Colonic mucosa (tissue), 4 donors: ENCODE measurements at regions not wholly inside any gene's neighbourhood (a gene's known extent, or its start where the extent isn't known, plus 50 kb on each side); places are given as distances from the start of the nearest gene placed in this dataset.
"Not testable (repeated sequence)": the region's sequence is repeated elsewhere in the genome, so short reads cannot be mapped to it uniquely, and the experiment has no call there.

ENCODE experiments used
- DNase-seq: peaks from one replicate; pipeline ENCODE4 v3.0.0-alpha.2; 2020
- H3K27ac ChIP-seq: fragments of 200-600 bp; one replicate; pipeline ENCODE4 v1.8.0; 2021
- H3K27me3 ChIP-seq: fragments of 200-600 bp; one replicate; pipeline ENCODE4 v1.8.0; 2021
- H3K36me3 ChIP-seq: fragments of 200-600 bp; one replicate; pipeline ENCODE4 v1.8.0; 2021
- H3K4me1 ChIP-seq: fragments of 200-600 bp; one replicate; pipeline ENCODE4 v1.8.0; 2021; ENCODE audit warnings: mild to moderate bottlenecking
- H3K4me3 ChIP-seq: fragments of 200-600 bp; one replicate; pipeline ENCODE4 v1.8.0; 2021
- H3K9ac ChIP-seq, 2 donors: one replicate each; pipeline ENCODE4 v1.7.0; 2013; ENCODE audit warnings: control low read depth in 2 of 2, low read depth in 2 of 2, low read length in 2 of 2
- H3K9me3 ChIP-seq: fragments of 200-600 bp; one replicate; pipeline ENCODE4 v1.8.0; 2021
- CTCF ChIP-seq: fragments of 200-600 bp; IDR thresholded peaks from one replicate; pipeline ENCODE4 v1.8.0; 2022; ENCODE audit warnings: antibody characterized with exemption, mild to moderate bottlenecking
- intact Hi-C: fragments of 100-400 bp; cut with DNase I; formaldehyde crosslinking; loops from one replicate; pipeline ENCODE4 v1.14.1; 2022
- donor health status: healthy.
- donor health status: DM: no; HTN: no; CAD: no.
- donor health status: DM: no; HTN: no; CAD: no.

- H3K27ac ChIP-seq, result no peak overlapping the region
- no peak overlapping the region for H3K4me3 ChIP-seq
- H3K36me3 ChIP-seq, result no peaks in the 10 kb centered on the region
- DNase-seq, result no peak
- H3K4me1 ChIP-seq, result no peaks in the 10 kb centered on the region
- H3K9me3 ChIP-seq, result no peaks in the 10 kb centered on the region
- TF ChIP-seq CTCF, result no peak
- H3K9ac ChIP-seq, result no peak overlapping the region
- no peaks in the 10 kb centered on the region for H3K27me3 ChIP-seq
- intact Hi-C loops, result no loop called here
Measured at GRCh38 chr14:22203036-22203435, 386.0 kb downstream of the DAD1 start.

GRCh38 chr14:22202313-22202712 lies 386.7 kb downstream of the DAD1 start:
- H3K4me1 ChIP-seq, result no peaks in the 10 kb centered on the region
- no peak for TF ChIP-seq CTCF
- H3K4me3 ChIP-seq, result no peak overlapping the region
- no peaks in the 10 kb centered on the region for H3K27me3 ChIP-seq
- intact Hi-C loops, result no loop called here
- H3K36me3 ChIP-seq, result no peaks in the 10 kb centered on the region
- H3K9me3 ChIP-seq, result no peaks in the 10 kb centered on the region
- no peak overlapping the region for H3K27ac ChIP-seq
- no peak overlapping the region for H3K9ac ChIP-seq
- no peak for DNase-seq

GRCh38 chr14:22200977-22201605 lies 387.9 kb downstream of the DAD1 start:
- no peak overlapping the region for H3K27ac ChIP-seq
- intact Hi-C loops, result no loop called here
- no peak for DNase-seq
- H3K9ac ChIP-seq, result no peak overlapping the region
- H3K9me3 ChIP-seq, result no peaks in the 10 kb centered on the region
- TF ChIP-seq CTCF, result peak; percentile 48
- no peaks in the 10 kb centered on the region for H3K4me1 ChIP-seq
- no peak overlapping the region for H3K4me3 ChIP-seq
- H3K36me3 ChIP-seq, result no peaks in the 10 kb centered on the region
- no peaks in the 10 kb centered on the region for H3K27me3 ChIP-seq

- H3K27me3 ChIP-seq, H3K9me3 ChIP-seq, DNase-seq, intact Hi-C loops, H3K4me1 ChIP-seq, H3K9ac ChIP-seq, H3K36me3 ChIP-seq, H3K4me3 ChIP-seq, H3K27ac ChIP-seq: not testable (repeated sequence)
Measured at GRCh38 chr14:22200131-22200530, 388.9 kb downstream of the DAD1 start.

GRCh38 chr14:22194664-22195063 lies 394.4 kb downstream of the DAD1 start:
- no peak overlapping the region for H3K27ac ChIP-seq
- no peaks in the 10 kb centered on the region for H3K36me3 ChIP-seq
- intact Hi-C loops, result no loop called here
- no peak for DNase-seq
- H3K27me3 ChIP-seq, result no peaks in the 10 kb centered on the region
- no peak for TF ChIP-seq CTCF
- peaks cover 5% of the 10 kb centered on the region for H3K4me1 ChIP-seq
- H3K4me3 ChIP-seq, result no peak overlapping the region
- no peaks in the 10 kb centered on the region for H3K9me3 ChIP-seq
- no peak overlapping the region for H3K9ac ChIP-seq

- no peaks in the 10 kb centered on the region for H3K27me3 ChIP-seq
- no peaks in the 10 kb centered on the region for H3K9me3 ChIP-seq
- no peaks in the 10 kb centered on the region for H3K36me3 ChIP-seq
- no peak for DNase-seq
- TF ChIP-seq CTCF, result no peak
- H3K9ac ChIP-seq, result no peak overlapping the region
- peaks cover 5% of the 10 kb centered on the region for H3K4me1 ChIP-seq
- intact Hi-C loops, result no loop called here
- no peak overlapping the region for H3K4me3 ChIP-seq
- H3K27ac ChIP-seq, result peak overlapping the region; percentile 37
Measured at GRCh38 chr14:22190411-22191191, 398.4 kb downstream of the DAD1 start.
